G401 (cell line): ENCODE measurements at regions not wholly inside any gene's neighbourhood (a gene's known extent, or its start where the extent isn't known, plus 50 kb on each side); places are given as distances from the start of the nearest gene placed in this dataset.
A peak's percentile ranks its signal among the peaks of the same experiment; 100 is the strongest.

ENCODE experiments used
- DNase-seq: peaks from one replicate; pipeline ENCODE4 v3.0.0-alpha.2; 2015; ENCODE audit warnings: low spot score
- in situ Hi-C: cut with HindIII; loops from 2 replicates; pipeline ENCODE4 v1.10.0; 2016; ENCODE audit warnings: low sequenced_read_pairs, mixed read lengths

DNA sequence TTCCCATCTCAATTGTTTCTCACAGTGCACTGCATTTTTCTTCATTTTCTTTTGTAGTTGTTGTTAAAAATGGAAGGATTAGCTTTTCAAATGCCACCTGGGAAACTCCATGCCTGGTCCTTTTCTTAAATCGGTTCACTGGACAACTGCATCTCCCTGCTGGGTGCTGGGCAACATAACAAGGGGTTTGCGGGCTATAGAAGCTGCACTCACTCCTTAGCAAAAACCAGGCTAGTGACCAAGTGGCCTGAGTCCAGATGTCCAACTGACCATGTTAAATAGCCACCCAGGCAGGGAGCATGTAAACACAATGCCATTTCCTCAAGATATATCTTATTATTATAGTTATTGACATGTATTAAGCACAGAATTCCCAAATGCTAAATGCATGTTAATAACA lies 264.9 kb downstream of the ICOS start:
- peak; percentile 56 for DNase-seq
- in situ Hi-C loops = no loop called here

DNA sequence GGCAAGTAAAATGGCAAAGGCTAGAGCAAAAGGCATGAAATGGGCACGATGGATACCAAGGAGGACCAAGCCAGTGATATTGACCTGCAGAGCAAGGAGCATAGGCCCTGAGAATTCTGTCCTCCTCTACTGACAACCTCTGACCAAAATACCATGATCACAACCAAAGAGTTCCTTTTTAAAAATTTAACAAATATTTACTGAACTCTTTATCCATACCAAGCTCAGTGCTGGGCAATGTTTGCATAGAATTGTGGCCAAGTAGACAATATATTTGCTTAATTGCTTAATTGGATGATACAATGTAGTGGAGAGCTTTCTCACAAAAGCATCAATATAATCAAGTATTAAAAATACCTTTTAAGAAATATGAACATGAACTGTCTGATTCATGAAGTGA lies 265.7 kb downstream of the ICOS start:
- DNase-seq = no peak
- in situ Hi-C loops = no loop called here

DNA sequence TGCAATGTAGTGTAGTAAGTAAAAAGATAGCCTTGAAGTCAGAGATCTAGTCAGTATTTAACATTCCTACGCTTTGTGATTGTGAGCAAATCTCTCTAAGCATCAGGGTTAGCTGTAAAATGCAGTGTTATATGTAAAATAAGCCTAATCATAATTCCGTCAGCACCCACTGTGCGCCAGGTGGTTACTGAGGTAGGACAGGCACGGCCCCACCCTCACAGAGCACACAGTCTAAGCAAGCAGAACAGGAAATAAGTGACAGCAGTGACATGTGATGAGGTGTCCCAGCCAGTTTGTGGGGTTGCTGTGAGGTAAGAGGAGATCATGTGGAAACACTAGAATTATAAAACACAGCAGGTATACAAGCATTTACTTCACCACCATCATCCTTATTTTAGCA lies 267.1 kb downstream of the ICOS start:
- in situ Hi-C loops = no loop called here
- peak; percentile 19 for DNase-seq

DNA sequence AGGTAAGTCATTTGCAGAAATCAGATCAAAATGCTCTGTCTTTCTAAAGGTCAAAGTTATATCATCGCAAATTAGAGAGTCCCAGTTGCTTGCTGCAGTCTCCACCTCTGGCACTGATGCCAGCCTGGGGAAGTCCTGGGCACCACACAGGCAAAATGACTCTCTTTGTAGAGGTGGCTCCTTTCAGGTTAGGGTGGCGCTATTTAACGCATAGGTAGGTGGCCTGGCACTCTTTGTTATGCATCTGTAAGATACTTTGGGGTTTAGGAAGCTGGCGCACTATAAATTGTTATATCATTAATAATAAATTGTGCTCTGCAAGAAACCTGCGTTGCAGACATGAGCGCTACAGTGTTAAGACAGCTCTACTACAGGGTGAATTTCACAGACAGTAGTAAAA lies 268.5 kb downstream of the ICOS start:
- DNase-seq = no peak
- in situ Hi-C loops = no loop called here

DNA sequence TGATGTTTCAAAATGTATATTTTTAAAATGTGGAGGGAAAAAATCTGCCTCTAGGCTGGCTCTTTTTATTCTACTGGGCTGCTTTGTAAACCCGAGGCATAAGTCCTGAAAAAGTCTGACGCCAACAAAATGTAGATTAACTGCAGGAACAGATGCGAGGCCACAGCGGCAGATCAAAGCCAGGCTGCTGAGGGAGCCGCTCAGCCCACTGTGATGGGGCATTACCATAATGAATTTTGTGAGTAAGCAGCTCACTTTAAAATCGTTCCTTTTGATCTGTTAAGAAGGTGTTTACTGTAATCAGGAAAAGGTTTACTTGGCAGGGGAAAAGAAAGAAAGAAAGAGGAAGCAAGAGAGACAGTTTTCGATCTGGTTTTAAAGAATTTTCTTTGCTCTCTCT lies 269.0 kb downstream of the ICOS start:
- in situ Hi-C loops = no loop called here
- DNase-seq = no peak

DNA sequence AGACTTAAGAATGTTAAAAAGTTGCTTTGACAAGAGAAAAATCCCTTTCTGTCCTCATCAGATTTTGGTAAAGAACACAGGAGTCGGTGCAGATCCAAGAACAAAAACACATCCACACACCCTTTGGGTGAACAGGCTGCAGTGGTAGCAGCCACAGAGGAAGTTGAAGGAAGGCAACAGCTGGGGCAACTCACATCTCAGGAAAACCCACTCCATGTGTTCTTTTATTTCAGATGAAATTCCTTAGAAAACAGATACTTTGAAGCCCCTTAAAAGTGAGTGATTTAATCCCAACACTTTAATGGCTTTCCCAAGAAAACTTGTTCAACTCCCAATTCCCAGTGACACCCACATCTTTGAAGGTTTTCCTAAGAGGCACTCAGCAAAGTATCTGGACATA lies 271.3 kb downstream of the ICOS start:
- DNase-seq = no peak
- in situ Hi-C loops = no loop called here

DNA sequence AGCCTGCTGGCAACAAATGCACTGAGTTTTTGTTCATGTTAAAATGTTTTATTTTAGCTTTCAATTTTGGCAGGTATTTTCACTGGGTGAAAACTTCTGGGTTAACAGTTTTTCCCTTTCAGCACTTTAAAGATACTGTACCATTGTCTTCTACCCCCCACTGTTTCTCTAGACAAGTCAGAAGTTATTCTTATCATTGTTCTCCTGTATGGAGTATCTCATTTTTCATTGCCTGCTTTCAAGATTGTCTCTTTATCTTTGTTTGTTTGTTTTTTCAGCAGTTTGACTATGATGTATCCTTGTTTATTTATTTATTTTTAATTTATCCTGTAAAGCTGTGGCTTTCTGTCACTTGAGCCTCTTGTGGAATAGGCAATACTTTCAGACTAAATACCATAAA lies 277.0 kb downstream of the ICOS start:
- in situ Hi-C loops = no loop called here
- DNase-seq = no peak

DNA sequence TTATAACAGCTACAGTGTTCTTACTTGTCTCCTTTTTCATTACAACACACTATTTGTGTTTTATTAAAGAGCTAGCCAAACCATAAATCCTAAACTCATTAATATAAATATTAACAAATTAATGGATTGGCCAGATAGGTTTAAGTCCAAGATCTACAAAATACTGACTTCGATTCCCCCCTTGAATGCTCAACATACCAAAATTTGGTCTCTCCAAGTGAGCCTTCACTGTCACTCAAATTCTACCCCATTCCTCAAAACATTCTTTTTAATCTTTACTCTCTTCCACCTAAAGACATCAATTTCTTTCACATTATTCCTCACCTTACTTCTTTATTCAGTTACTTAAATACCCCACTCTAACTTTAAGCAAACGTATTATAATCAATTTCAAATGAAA lies 281.5 kb downstream of the ICOS start:
- in situ Hi-C loops = no loop called here
- no peak for DNase-seq

DNA sequence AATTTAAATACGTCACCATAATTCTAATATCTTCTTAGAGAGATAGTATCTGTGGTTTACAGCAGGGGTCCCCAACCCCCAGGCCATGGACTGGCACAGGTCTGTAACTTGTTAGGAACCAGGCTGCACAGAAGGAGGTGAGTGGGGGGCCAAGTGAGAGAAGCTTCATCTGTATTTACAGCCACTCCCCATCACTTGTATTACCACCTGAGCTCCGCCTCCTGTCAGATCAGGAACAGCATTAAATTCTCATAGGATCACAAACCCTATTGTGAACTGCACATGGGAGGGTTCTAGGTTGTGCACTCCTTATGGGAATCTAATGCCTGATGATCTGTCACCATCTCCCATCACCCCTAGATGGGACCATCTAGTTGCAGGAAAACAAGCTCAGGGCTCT lies 282.6 kb downstream of the ICOS start:
- DNase-seq = no peak

DNA sequence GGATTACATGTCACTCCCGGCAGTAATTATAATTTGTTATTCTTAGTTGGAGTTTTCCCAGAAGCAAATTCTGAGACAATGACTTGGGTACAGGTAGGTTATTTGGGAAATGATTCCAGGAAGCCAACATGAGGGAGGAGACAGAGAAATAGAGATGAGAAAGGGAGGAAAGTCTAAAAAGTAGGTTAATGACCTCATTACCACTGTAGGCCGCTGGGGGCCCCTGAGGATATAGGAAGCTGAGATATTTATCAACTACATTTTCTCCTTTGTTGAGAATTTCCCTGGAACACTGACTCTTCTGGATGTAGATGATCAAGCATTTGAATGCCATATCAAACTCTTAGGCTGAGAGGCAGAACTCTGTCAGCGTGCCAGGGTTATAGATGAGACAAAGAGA lies 284.3 kb downstream of the ICOS start:
- in situ Hi-C loops = no loop called here
- no peak for DNase-seq

More for the DNA sequence above, 282.6 kb downstream of the ICOS start:
- in situ Hi-C loops = no loop called here

DNA sequence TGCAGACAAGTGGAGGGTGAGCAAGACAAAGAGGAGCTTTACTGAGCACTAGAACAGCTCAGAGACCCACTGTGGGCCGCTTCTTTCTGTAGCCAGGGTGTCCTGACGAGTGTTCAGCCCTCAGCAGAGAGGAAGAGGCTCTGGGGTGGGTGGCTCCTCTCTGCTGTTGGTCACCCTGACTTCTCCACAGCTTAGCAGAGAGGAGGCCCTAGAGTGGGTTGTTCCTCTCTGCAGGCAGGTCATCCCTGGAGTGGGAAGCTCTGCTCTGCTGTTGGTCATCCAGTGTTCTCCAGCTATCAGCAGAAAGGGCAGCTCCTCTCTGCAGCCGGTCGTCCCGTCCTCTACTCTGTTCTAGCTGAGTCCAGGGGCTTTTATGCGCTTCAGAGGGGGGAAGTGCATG lies 286.5 kb downstream of the ICOS start:
- no peak for DNase-seq
- in situ Hi-C loops = no loop called here

DNA sequence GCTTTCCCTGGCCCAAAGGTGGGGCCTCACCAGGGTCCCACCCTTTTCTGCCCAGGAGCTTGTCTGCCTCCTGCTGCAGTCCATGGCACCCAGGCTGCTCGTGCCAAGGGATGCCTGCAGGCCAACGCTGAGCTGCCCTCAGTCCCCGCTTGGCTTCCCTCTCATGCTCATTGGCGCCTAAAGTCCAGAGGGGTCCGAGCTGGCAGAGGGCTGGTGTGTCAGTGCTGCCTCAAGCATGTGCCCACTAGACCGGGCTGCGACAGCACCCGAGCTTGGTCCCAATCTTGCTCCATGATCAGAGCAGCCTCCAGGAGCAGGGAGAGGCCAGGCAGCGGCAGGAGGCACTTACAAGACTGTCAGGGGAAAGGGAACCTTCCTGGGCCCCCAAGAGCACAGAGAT lies 287.0 kb downstream of the ICOS start:
- DNase-seq = no peak
- in situ Hi-C loops = no loop called here

DNA sequence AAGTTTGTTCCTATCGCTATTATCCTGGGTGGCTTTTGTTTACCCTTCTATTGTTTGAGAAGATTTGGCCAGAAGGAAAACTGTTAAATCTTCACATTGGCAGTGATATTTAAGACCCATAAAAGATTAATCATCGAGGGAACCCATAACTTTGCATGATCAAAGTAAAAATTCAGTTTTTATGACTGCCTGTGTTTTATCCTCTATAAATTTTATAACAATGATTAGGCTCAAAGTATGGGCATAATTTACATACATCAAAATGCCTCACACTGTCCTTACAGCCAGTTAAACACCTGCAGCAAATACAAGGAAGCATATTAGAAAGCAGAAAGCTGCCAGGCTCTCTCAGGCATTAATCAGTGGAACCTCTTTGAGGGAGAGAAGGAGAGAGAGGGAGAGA lies 289.1 kb downstream of the ICOS start:
- no peak for DNase-seq
- in situ Hi-C loops = no loop called here

DNA sequence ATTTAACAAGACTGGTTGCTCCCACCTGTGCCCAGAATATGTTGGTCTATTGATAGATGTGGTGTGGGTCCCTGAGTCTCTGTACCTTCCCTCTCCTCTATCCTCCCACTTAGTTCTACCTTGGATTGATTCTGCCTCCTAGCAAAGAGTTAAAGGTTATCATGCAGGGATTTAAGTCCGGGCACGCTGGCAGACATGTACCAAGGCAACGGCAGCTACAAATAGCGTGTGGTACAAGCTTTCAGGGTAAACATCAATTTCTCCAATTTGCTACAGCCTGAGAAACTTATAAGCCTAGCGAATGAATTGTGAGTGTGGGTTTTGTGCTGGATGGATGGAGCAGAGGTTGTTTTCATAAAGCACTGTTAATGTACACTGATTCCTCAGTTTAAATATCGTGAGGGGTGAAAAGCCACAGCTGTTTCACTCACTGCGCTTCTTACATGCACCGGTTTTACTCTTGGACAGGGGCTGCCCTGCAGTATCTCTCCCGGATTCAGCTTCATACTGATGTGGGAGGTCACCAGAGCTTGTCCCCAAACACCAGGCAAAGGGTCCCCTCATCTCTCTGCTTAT lies 289.8 kb downstream of the ICOS start:
- DNase-seq = no peak
- in situ Hi-C loops = no loop called here

DNA sequence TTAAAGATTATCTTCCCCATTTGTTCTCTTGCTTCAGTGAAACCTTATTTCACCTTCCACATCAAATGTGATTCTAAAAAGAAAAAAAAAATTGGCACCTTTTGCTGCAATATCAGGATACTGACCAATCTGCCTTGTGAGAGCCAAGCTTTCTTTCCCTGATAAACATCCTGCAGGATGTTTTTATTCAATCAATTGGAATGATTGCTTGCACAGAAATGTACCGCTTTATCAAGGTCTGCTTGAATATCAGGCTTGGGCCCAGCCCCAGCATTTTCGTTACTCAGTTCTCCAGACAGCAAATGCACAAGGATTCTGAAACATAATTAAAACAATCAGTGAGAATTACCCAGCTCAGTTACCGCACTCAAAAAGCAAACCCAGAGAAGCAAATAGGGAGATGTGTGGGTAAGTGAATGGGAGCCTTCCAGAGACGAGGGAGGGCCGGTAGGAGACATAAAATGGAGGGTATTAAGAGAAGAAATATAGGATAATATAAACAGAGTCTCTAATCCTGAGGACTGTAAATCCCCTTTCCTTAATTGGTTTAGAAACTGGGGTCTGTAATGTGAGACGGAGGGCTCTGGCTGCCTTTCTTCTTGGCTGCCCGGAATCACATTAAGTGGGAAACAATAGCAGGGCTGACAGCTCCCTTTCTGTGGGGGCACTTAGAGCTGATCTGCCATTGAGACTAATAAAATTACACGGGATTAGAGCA lies 291.8 kb downstream of the ICOS start:
- no peak for DNase-seq
- in situ Hi-C loops = no loop called here

DNA sequence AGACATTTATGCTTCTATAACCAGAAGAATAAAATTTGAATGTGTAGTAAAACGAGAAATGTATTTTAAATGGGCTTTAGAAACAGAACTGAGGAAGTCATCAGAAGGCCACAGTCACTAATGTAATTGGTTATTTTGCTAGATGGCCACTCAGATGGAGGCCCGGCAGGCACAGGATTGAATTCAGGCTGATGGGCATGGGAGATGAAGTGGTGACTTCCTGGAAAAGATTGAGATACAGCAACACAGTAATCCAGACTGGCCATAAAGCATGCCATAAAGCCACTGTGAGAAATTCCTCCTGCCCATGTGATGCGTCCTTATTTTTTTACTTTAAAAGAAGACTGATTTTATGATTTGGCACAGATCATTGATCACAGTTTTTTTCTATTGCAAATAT lies 297.7 kb downstream of the ICOS start:
- in situ Hi-C loops = no loop called here
- no peak for DNase-seq

DNA sequence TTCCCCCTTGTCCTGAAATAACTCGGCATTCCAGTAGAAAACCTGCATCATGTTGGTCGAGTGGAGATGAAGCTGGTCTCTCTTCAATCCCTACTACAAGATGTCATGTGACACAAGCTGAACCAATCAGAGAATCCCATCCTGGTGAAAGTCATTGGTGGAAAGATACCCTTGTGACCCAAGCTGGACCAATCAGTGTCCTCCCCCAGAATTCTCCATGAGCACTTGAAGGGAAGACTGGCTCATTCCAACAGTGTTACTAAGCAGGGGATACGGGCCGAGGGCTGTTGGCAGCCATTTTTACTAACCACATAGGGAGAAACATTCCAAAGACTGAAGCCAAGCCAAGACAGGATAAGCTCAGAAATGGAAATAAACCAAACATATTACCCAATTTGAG lies 298.3 kb downstream of the ICOS start:
- DNase-seq = no peak

DNA sequence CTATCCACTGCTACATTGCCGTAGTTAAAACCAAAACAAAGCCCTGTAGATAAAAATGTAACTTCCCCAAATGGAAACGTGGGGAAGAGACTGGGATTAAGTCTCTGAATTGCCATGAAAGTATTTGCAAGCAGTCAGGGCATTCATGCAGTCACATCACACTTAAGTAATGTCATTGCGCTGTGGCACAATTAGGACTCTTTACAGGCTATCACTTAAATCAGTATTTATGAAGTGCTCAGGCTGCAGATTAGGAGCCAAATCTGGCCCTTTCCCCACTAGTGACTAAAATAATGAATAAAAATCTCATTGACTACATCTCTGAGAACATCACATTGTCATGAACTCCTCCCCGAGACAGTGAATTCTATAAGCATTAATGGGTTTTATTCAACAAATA lies 300.9 kb downstream of the ICOS start:
- DNase-seq = no peak

More for the DNA sequence above, 298.3 kb downstream of the ICOS start:
- in situ Hi-C loops = no loop called here

DNA sequence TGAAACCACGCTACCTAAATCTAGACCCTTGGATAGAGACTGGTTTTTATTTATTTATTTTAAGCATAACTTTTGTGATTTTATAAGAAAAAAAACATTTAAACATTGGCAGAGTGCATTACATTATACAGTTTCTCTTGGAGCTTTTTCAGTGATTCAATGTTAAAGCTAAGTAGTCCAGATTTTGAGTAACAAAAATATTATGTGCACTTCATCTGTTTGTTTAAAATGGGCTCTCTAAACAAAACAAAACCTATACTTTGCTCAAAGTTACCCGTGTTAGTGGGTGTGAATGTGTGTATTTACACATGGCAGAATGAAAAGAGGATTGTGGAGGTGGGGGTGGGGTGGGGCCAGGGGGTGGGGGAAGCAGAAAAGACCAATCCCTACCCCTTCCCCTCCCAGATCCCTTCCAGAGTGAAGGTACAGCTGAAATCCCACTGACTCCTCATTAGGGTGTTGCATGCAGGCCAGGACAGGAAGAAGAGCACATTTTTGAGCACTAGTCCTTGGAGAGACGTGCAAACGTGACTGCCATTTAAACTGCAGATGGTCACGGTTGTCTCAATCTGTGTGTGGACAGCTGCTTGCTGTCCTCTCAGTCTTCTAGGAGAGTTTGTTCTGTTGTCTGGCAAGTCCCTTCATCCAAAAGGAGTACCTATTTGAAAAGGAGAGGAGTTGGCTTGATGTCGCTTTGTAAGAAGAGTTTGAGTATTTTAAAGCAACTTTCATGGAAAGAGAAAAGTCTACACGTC lies 303.0 kb downstream of the ICOS start:
- in situ Hi-C loops = no loop called here

More for the DNA sequence above, 300.9 kb downstream of the ICOS start:
- in situ Hi-C loops = no loop called here

DNA sequence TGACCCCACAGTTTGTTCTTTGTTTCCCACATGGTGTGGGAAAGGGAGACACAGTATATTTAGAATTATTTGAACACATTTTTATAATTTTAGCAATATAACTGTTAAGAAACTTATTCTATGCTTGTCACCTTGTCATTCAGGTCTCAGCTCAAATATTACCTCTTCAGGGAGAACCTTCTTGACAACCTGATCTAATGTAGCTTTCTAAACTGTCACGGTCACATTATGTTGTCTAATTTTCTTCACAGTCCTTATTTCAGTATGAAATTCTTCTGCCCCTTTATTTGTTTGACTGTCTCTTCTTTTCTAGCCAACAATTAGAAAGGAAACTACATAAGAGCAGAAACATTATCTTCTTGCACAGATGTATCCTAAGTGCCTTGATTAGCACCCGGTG lies 304.3 kb upstream of the PARD3B start:
- no peak for DNase-seq
- in situ Hi-C loops = no loop called here

More for the DNA sequence above, 303.0 kb downstream of the ICOS start:
- DNase-seq = no peak

DNA sequence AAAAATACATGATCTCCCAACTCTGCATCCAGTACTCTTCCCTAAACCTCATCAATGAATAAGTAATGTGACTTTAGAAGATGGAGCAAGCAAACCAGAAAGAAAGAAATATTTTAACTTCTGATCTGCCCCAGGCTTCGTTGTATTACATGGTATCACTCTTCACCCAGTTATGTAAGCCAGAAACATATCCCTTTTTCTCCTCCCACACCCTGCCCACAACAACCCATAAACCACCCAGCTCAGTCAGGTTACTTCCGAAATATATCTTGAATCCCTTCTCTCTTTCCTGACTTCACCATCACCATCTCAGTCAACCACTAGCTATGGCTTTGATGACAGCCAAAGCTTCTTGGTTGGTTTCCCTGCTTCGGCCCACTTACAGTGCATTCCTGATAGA lies 295.8 kb upstream of the PARD3B start:
- no peak for DNase-seq
- in situ Hi-C loops = no loop called here
